ENCODE measurements at regions not wholly inside any gene's neighbourhood (a gene's known extent, or its start where the extent isn't known, plus 50 kb on each side); places are given as distances from the start of the nearest gene placed in this dataset.

GRCh38 chr18:38420611-38421010, 855.0 kb upstream of the CELF4 start:
- Histone ChIP-seq H3K4me2 (ENCODE audit: control insufficient read depth, insufficient read depth) (no peak overlapping the region), H3K4me3 (no peak overlapping the region), H4K20me1 (ENCODE audit: control insufficient read depth, insufficient read depth) (no peaks in the 10 kb centered on the region), H2AFZ (ENCODE audit: control insufficient read depth, low read depth, low read length) (no peak overlapping the region), H3K27me3 (replicated peaks in 1 of 2; ENCODE audit: control insufficient read depth in 2 of 2, insufficient read depth in 2 of 2, low read length in 1 of 2) (no peaks in the 10 kb centered on the region), H3K36me3 (ENCODE audit: control insufficient read depth in 2 of 2, insufficient read depth in 2 of 2, low read length in 1 of 2) (no peaks in the 10 kb centered on the region), H3K9me3 (replicated peaks; ENCODE audit: control insufficient read depth, insufficient read depth, low read length) (no peaks in the 10 kb centered on the region), H3K27ac (ENCODE audit: control insufficient read depth, insufficient read depth) (no peak overlapping the region), H3K4me1 (ENCODE audit: control insufficient read depth, insufficient read depth, low read length) (no peaks in the 10 kb centered on the region), H3K9ac (ENCODE audit: control insufficient read depth, insufficient read depth, low read length) (no peak overlapping the region), H3K79me2 (ENCODE audit: control insufficient read depth, insufficient read depth, low read length) (no peaks in the 10 kb centered on the region)
- FAIRE-seq (no peak), DNase-seq (ENCODE audit: low read depth, low spot score) (no peak), ATAC-seq (no peak)
- CTCF ChIA-PET: no interaction called here
- 2% methylated on average over 3 of the region's 3 CpGs for WGBS (ENCODE audit: insufficient coverage, insufficient replicate concordance, low lambda C conversion rate, missing lambda C conversion rate)
- POLR2A ChIA-PET: no interaction called here
- SMC1A ChIA-PET (ENCODE audit: uncharacterized antibody, unreplicated experiment): interaction anchor here (1.1 kb wide), 1 partner anchor 93 kb away, joined by 3 read pairs; no protein-coding TSS in a partner anchor
- intact Hi-C loops (cut with micrococcal nuclease; ENCODE audit: unreplicated experiment): no loop called here
- TF ChIP-seq CBFB (IDR thresholded peaks at IDR 0.05; ENCODE audit: low read depth) (no peak), SP1 (IDR thresholded peaks at IDR 0.05; ENCODE audit: low read depth, low read length) (no peak), BRCA1 (IDR thresholded peaks at IDR 0.05; ENCODE audit: low read depth, low read length) (no peak)
- TF ChIP-seq, protein P1, sequence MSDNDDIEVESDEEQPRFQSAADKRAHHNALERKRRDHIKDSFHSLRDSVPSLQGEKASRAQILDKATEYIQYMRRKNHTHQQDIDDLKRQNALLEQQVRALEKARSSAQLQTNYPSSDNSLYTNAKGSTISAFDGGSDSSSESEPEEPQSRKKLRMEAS (IDR thresholded peaks at IDR 0.05; ENCODE audit: low read depth, low read length): no peak
- TF ChIP-seq, protein P2, sequence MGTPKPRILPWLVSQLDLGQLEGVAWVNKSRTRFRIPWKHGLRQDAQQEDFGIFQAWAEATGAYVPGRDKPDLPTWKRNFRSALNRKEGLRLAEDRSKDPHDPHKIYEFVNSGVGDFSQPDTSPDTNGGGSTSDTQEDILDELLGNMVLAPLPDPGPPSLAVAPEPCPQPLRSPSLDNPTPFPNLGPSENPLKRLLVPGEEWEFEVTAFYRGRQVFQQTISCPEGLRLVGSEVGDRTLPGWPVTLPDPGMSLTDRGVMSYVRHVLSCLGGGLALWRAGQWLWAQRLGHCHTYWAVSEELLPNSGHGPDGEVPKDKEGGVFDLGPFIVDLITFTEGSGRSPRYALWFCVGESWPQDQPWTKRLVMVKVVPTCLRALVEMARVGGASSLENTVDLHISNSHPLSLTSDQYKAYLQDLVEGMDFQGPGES (IDR thresholded peaks at IDR 0.05): no peak
- RAD21 ChIA-PET (ENCODE audit: unreplicated experiment): no interaction called here
- in situ Hi-C loops (cut with MboI): no loop called here
- no TSS peak for BruUV-seq (replicated peaks)

DNA sequence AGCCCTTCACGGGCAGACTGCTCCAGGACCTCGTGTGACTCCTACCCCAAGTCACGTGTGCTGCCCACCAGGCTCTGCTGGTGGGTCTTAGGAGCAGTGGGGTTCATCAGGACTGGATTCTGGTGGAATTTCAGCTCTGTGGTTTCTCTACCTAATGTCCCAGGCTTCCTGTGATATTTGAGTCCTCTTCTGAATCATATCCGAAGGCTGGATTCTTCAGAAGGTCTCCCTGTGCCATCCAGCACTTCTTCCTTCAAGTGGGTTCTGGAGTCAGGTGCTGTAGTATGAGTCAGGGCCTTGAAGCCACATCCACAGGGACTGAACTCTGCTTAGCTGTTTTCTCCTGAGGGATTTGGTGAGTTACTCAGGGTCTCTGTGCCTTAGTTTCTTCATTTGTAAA, 850.2 kb upstream of the CELF4 start:
- Histone ChIP-seq H3K9ac (ENCODE audit: control insufficient read depth, insufficient read depth, low read length) (no peak overlapping the region), H3K79me2 (ENCODE audit: control insufficient read depth, insufficient read depth, low read length) (no peaks in the 10 kb centered on the region), H3K27me3 (replicated peaks in 1 of 2; ENCODE audit: control insufficient read depth in 2 of 2, insufficient read depth in 2 of 2, low read length in 1 of 2) (no peaks in the 10 kb centered on the region), H3K27ac (ENCODE audit: control insufficient read depth, insufficient read depth) (no peak overlapping the region), H3K4me2 (ENCODE audit: control insufficient read depth, insufficient read depth) (no peak overlapping the region), H3K9me3 (replicated peaks; ENCODE audit: control insufficient read depth, insufficient read depth, low read length) (no peaks in the 10 kb centered on the region), H3K36me3 (ENCODE audit: control insufficient read depth in 2 of 2, insufficient read depth in 2 of 2, low read length in 1 of 2) (no peaks in the 10 kb centered on the region), H4K20me1 (ENCODE audit: control insufficient read depth, insufficient read depth) (no peaks in the 10 kb centered on the region), H3K4me1 (ENCODE audit: control insufficient read depth, insufficient read depth, low read length) (no peaks in the 10 kb centered on the region), H3K4me3 (no peak overlapping the region), H2AFZ (ENCODE audit: control insufficient read depth, low read depth, low read length) (no peak overlapping the region)
- RAD21 ChIA-PET (ENCODE audit: unreplicated experiment): no interaction called here
- CTCF ChIA-PET: no interaction called here
- in situ Hi-C loops (cut with MboI) (no loop called here), intact Hi-C loops (cut with micrococcal nuclease; ENCODE audit: unreplicated experiment) (no loop called here)
- FAIRE-seq (no peak), DNase-seq (ENCODE audit: low read depth, low spot score) (no peak), ATAC-seq (no peak)
- 0% methylated on average over 4 of the region's 4 CpGs for WGBS (ENCODE audit: insufficient coverage, insufficient replicate concordance, low lambda C conversion rate, missing lambda C conversion rate)
- POLR2A ChIA-PET: no interaction called here
- SMC1A ChIA-PET (ENCODE audit: uncharacterized antibody, unreplicated experiment): no interaction called here
- no TSS peak for BruUV-seq (replicated peaks)
- TF ChIP-seq TCF7 (IDR thresholded peaks at IDR 0.05; ENCODE audit: borderline replicate concordance) (no peak), TCF12 (IDR thresholded peaks at IDR 0.05; ENCODE audit: low read depth, low read length) (no peak), NR2F1 (conservative IDR thresholded peaks at IDR 0.05) (no peak), WRNIP1 (IDR thresholded peaks at IDR 0.05; ENCODE audit: borderline replicate concordance, low read depth, low read length) (no peak), ZNF622 (IDR thresholded peaks at IDR 0.05) (no peak), MYB (IDR thresholded peaks at IDR 0.05; ENCODE audit: borderline replicate concordance, low read depth, low read length) (no peak), MEF2B (IDR thresholded peaks at IDR 0.05; ENCODE audit: partially characterized antibody, poor library complexity, severe bottlenecking) (no peak), SMAD1 (IDR thresholded peaks at IDR 0.05; ENCODE audit: low read depth, partially characterized antibody) (no peak)
- TF ChIP-seq, protein P3, sequence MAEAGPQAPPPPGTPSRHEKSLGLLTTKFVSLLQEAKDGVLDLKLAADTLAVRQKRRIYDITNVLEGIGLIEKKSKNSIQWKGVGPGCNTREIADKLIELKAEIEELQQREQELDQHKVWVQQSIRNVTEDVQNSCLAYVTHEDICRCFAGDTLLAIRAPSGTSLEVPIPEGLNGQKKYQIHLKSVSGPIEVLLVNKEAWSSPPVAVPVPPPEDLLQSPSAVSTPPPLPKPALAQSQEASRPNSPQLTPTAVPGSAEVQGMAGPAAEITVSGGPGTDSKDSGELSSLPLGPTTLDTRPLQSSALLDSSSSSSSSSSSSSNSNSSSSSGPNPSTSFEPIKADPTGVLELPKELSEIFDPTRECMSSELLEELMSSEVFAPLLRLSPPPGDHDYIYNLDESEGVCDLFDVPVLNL (IDR thresholded peaks at IDR 0.05; ENCODE audit: low read depth, low read length): no peak
- TF ChIP-seq, protein P4, sequence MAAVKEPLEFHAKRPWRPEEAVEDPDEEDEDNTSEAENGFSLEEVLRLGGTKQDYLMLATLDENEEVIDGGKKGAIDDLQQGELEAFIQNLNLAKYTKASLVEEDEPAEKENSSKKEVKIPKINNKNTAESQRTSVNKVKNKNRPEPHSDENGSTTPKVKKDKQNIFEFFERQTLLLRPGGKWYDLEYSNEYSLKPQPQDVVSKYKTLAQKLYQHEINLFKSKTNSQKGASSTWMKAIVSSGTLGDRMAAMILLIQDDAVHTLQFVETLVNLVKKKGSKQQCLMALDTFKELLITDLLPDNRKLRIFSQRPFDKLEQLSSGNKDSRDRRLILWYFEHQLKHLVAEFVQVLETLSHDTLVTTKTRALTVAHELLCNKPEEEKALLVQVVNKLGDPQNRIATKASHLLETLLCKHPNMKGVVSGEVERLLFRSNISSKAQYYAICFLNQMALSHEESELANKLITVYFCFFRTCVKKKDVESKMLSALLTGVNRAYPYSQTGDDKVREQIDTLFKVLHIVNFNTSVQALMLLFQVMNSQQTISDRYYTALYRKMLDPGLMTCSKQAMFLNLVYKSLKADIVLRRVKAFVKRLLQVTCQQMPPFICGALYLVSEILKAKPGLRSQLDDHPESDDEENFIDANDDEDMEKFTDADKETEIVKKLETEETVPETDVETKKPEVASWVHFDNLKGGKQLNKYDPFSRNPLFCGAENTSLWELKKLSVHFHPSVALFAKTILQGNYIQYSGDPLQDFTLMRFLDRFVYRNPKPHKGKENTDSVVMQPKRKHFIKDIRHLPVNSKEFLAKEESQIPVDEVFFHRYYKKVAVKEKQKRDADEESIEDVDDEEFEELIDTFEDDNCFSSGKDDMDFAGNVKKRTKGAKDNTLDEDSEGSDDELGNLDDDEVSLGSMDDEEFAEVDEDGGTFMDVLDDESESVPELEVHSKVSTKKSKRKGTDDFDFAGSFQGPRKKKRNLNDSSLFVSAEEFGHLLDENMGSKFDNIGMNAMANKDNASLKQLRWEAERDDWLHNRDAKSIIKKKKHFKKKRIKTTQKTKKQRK (IDR thresholded peaks at IDR 0.05; ENCODE audit: low read depth, low read length): no peak

Measured in GM12878 (cell line).